ENCODE measurements at regions not wholly inside any gene's neighbourhood (a gene's known extent, or its start where the extent isn't known, plus 50 kb on each side); places are given as distances from the start of the nearest gene placed in this dataset.
"Not testable (repeated sequence)": the region's sequence is repeated elsewhere in the genome, so short reads cannot be mapped to it uniquely, and the experiment has no call there.

DNA sequence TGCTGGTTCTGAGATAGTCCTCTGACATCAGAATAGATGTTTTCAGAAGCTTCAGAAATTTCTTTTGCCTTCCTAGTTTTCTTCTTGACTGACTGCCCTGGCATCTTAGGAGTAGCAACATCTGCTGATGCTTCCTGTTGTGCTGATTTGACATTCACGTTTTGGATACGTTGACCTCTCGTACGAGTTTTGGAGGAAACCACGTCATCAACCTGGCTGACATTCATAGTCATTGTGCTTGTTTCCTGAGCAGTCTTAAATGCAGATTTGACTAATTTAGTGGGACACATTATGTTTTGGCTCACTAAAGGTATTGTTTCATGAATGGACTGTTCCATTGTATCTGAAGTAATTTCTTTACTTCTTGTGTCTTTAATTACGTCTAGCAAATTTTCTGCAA is 86.2 kb downstream of the TBR1 start:
- TF ChIP-seq POLR2AphosphoS5 (IDR thresholded peaks at IDR 0.05) = not testable (repeated sequence)
- TF ChIP-seq, protein P1, sequence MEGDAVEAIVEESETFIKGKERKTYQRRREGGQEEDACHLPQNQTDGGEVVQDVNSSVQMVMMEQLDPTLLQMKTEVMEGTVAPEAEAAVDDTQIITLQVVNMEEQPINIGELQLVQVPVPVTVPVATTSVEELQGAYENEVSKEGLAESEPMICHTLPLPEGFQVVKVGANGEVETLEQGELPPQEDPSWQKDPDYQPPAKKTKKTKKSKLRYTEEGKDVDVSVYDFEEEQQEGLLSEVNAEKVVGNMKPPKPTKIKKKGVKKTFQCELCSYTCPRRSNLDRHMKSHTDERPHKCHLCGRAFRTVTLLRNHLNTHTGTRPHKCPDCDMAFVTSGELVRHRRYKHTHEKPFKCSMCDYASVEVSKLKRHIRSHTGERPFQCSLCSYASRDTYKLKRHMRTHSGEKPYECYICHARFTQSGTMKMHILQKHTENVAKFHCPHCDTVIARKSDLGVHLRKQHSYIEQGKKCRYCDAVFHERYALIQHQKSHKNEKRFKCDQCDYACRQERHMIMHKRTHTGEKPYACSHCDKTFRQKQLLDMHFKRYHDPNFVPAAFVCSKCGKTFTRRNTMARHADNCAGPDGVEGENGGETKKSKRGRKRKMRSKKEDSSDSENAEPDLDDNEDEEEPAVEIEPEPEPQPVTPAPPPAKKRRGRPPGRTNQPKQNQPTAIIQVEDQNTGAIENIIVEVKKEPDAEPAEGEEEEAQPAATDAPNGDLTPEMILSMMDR (IDR thresholded peaks at IDR 0.05 in 8 of 11, conservative IDR thresholded peaks at IDR 0.05 in 3 of 11) = not testable (repeated sequence)
